Tibial nerve (tissue), 4 donors: ENCODE measurements at regions not wholly inside any gene's neighbourhood (a gene's known extent, or its start where the extent isn't known, plus 50 kb on each side); places are given as distances from the start of the nearest gene placed in this dataset.

Source experiments
- DNase-seq, 2 donors: peaks; one replicate each; pipeline ENCODE4 v3.0.0-alpha.2; 2019; ENCODE audit warnings: low spot score in 2 of 2
- H3K27ac ChIP-seq, 4 donors: fragments of 200-600 bp; sonication (generic) in 3 of 4; one replicate each; pipeline ENCODE4 v1.5.1; 2017 to 2019; ENCODE audit warnings: mild to moderate bottlenecking in 1 of 4
- H3K27me3 ChIP-seq, 2 donors: fragments of 200-600 bp; sonication (generic) in 1 of 2; one replicate each; pipeline versions ENCODE4 v1.5.1 to v1.6.0; 2017 to 2019
- H3K36me3 ChIP-seq, 3 donors: fragments of 200-600 bp; sonication (generic); one replicate each; pipeline ENCODE4 v1.5.1; 2018 to 2019
- H3K4me1 ChIP-seq, 4 donors: fragments of 200-600 bp; sonication (generic) in 3 of 4; one replicate each; pipeline ENCODE4 v1.5.1; 2017 to 2019
- H3K4me3 ChIP-seq, 4 donors: fragments of 200-600 bp; sonication (generic) in 3 of 4; one replicate each; pipeline ENCODE4 v1.5.1; 2017 to 2019; ENCODE audit warnings: mild to moderate bottlenecking in 1 of 4, moderate library complexity in 1 of 4
- H3K9me3 ChIP-seq, 4 donors: fragments of 200-600 bp; sonication (generic) in 3 of 4; one replicate each; pipeline ENCODE4 v1.5.1; 2017 to 2019
- CTCF ChIP-seq, 5 experiments: fragments of 200-600 bp in 3 of 5; fragments of 450-650 bp in 2 of 5; sonication (generic) in 3 of 5; IDR thresholded peaks; one replicate each; pipeline ENCODE4 v1.5.1; 2016 to 2019; ENCODE audit warnings: antibody characterized with exemption in 5 of 5, mild to moderate bottlenecking in 3 of 5, moderate library complexity in 2 of 5
- EP300 ChIP-seq, 2 donors: sonication (generic); formaldehyde crosslinking; IDR thresholded peaks; one replicate each; pipeline ENCODE4 v1.6.1; 2017; ENCODE audit warnings: antibody characterized with exemption in 2 of 2, mild to moderate bottlenecking in 1 of 2
- POLR2A ChIP-seq, 2 donors: fragments of 450-650 bp; IDR thresholded peaks; one replicate each; pipeline ENCODE4 v1.6.1; 2017; ENCODE audit warnings: antibody characterized with exemption in 2 of 2, mild to moderate bottlenecking in 2 of 2, moderate library complexity in 2 of 2
- WGBS, 2 donors: methylation state at CpG; one replicate each; pipeline ENCODE4 v1.1.5; 2018; 5-methylcytosine and 5-hydroxymethylcytosine counted together

- no peak for DNase-seq
- H3K27ac ChIP-seq, result no peak overlapping the region
- no peaks in the 10 kb centered on the region for H3K9me3 ChIP-seq
- no peak for TF ChIP-seq CTCF (IDR thresholded peaks at IDR 0.05)
- no peak for TF ChIP-seq EP300 (IDR thresholded peaks at IDR 0.05)
- TF ChIP-seq POLR2A (IDR thresholded peaks at IDR 0.05), result no peak
- no peaks in the 10 kb centered on the region for H3K36me3 ChIP-seq
- H3K4me3 ChIP-seq, result no peak overlapping the region
- 83 to 85% methylated on average over 10 to 11 of the region's 11 CpGs for WGBS, 2 donors
- H3K27me3 ChIP-seq, result no peaks in the 10 kb centered on the region
- peaks cover 0 to 21% (median 0%) of the 10 kb centered on the region in 4 donors for H3K4me1 ChIP-seq
Observed at GRCh38 chr4:183763990-183764754, 105.1 kb downstream of the TRAPPC11 start.

- H3K4me1 ChIP-seq, result peaks cover 0 to 21% (median 0%) of the 10 kb centered on the region in 4 donors
- no peaks in the 10 kb centered on the region for H3K9me3 ChIP-seq
- H3K36me3 ChIP-seq, result no peaks in the 10 kb centered on the region
- TF ChIP-seq EP300 (IDR thresholded peaks at IDR 0.05) (peak in 1 of 2 donors; percentile 14), CTCF (IDR thresholded peaks at IDR 0.05) (no peak)
- WGBS, 2 donors, result 31 to 33% methylated on average over 18 of the region's 18 CpGs
- DNase-seq, result no peak
- H3K4me3 ChIP-seq, result peak overlapping the region in 1 of 4 donors; percentile 33
- no peaks in the 10 kb centered on the region for H3K27me3 ChIP-seq
- peak overlapping the region in 3 of 4 donors; percentile 25 to 80 (median 67) for H3K27ac ChIP-seq
Observed at GRCh38 chr4:183765251-183765911, 106.3 kb downstream of the TRAPPC11 start.

- no peak for DNase-seq
- H3K4me3 ChIP-seq, result no peak overlapping the region
- H3K9me3 ChIP-seq, result no peaks in the 10 kb centered on the region
- no peaks in the 10 kb centered on the region for H3K36me3 ChIP-seq
- H3K27ac ChIP-seq, result peak overlapping the region in 2 of 4 donors; percentile 43 to 80
- H3K27me3 ChIP-seq, result no peaks in the 10 kb centered on the region
- TF ChIP-seq POLR2A (IDR thresholded peaks at IDR 0.05), result no peak
- TF ChIP-seq EP300 (IDR thresholded peaks at IDR 0.05), result no peak
- TF ChIP-seq CTCF (IDR thresholded peaks at IDR 0.05), result no peak
- H3K4me1 ChIP-seq, result peaks cover 0 to 21% (median 0%) of the 10 kb centered on the region in 4 donors
- WGBS, 2 donors, result 65 to 74% methylated on average over 12 of the region's 12 CpGs
Observed at GRCh38 chr4:183766140-183766539, 107.0 kb downstream of the TRAPPC11 start.

GRCh38 chr4:183770906-183771305, 111.8 kb downstream of the TRAPPC11 start:
- peaks cover 0 to 13% (median 0%) of the 10 kb centered on the region in 4 donors for H3K4me1 ChIP-seq
- no peak overlapping the region for H3K27ac ChIP-seq
- no peaks in the 10 kb centered on the region for H3K36me3 ChIP-seq
- no peak for DNase-seq
- H3K9me3 ChIP-seq, result no peaks in the 10 kb centered on the region
- TF ChIP-seq CTCF (IDR thresholded peaks at IDR 0.05), result no peak
- TF ChIP-seq EP300 (IDR thresholded peaks at IDR 0.05), result no peak
- no peak for TF ChIP-seq POLR2A (IDR thresholded peaks at IDR 0.05)
- no peaks in the 10 kb centered on the region for H3K27me3 ChIP-seq
- H3K4me3 ChIP-seq, result no peak overlapping the region
- WGBS, 2 donors, result 72 to 86% methylated on average over 7 of the region's 7 CpGs

GRCh38 chr4:183772361-183772760, 113.3 kb downstream of the TRAPPC11 start:
- H3K9me3 ChIP-seq, result no peaks in the 10 kb centered on the region
- TF ChIP-seq EP300 (IDR thresholded peaks at IDR 0.05), result no peak
- no peak for TF ChIP-seq CTCF (IDR thresholded peaks at IDR 0.05)
- no peak for TF ChIP-seq POLR2A (IDR thresholded peaks at IDR 0.05)
- DNase-seq, result no peak
- peaks cover 0 to 5% (median 0%) of the 10 kb centered on the region in 4 donors for H3K4me1 ChIP-seq
- H3K27ac ChIP-seq, result no peak overlapping the region
- no peaks in the 10 kb centered on the region for H3K27me3 ChIP-seq
- WGBS, 2 donors, result 95 to 100% methylated on average over 1 of the region's 1 CpG
- H3K4me3 ChIP-seq, result no peak overlapping the region
- no peaks in the 10 kb centered on the region for H3K36me3 ChIP-seq
